ENCODE measurements at regions not wholly inside any gene's neighbourhood (a gene's known extent, or its start where the extent isn't known, plus 50 kb on each side); places are given as distances from the start of the nearest gene placed in this dataset.

DNA sequence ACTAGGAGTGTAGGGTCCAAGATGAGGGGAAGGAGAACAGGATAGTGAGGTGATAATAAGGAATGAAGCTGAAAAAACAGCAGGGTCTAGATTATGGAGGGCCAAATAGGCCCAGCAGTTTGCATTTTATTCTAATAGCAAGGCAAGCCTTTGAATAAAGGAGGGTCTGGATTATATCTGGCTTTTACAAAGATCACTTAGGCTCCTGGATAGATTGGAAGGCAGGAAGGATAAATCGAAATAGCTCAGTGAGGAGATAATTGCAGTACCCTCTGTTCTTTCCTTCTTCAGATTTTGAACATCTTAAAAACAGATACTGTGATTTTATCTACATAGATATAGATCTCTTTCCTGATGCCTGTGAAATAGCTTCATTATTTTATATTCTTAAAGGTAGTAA lies 53.8 kb upstream of the PTGFR start:
- TF ChIP-seq, protein P1, sequence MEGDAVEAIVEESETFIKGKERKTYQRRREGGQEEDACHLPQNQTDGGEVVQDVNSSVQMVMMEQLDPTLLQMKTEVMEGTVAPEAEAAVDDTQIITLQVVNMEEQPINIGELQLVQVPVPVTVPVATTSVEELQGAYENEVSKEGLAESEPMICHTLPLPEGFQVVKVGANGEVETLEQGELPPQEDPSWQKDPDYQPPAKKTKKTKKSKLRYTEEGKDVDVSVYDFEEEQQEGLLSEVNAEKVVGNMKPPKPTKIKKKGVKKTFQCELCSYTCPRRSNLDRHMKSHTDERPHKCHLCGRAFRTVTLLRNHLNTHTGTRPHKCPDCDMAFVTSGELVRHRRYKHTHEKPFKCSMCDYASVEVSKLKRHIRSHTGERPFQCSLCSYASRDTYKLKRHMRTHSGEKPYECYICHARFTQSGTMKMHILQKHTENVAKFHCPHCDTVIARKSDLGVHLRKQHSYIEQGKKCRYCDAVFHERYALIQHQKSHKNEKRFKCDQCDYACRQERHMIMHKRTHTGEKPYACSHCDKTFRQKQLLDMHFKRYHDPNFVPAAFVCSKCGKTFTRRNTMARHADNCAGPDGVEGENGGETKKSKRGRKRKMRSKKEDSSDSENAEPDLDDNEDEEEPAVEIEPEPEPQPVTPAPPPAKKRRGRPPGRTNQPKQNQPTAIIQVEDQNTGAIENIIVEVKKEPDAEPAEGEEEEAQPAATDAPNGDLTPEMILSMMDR (IDR thresholded peaks at IDR 0.05): no peak
- no peak for TF ChIP-seq EP300 (IDR thresholded peaks at IDR 0.05)
